GM20431 (cell line): ENCODE measurements at regions not wholly inside any gene's neighbourhood (a gene's known extent, or its start where the extent isn't known, plus 50 kb on each side); places are given as distances from the start of the nearest gene placed in this dataset.

Source experiments
- in situ Hi-C: fragments of 300-500 bp; cut with MseI, MboI; formaldehyde crosslinking; loops from one replicate; pipeline ENCODE4 v1.15.0; 2020; ENCODE audit warnings: low sequenced_read_pairs; ENCODE audit not compliant: unreplicated experiment

DNA sequence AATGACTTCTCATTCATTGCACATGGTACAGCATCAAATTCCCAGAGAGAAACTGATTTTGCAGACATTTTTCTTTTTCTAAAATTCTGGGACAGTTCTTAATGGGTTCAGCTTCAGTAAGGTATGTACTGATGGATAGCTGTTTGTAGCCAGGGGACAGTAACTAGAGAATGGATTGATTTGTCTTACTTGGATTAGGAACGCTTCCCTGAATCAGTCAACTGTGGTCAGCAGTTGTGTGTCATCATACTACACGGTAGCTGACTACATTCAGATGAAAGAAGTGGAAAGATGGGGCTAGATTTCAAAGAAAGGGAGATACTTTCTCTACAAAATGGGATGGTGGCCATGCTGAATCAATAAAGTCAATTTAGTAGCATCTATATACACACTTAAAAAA is 431.4 kb downstream of the GRB14 start:
- in situ Hi-C loops = no loop called here

GRCh38 chr2:164187121-164187520 is 434.2 kb downstream of the GRB14 start:
- in situ Hi-C loops = no loop called here

DNA sequence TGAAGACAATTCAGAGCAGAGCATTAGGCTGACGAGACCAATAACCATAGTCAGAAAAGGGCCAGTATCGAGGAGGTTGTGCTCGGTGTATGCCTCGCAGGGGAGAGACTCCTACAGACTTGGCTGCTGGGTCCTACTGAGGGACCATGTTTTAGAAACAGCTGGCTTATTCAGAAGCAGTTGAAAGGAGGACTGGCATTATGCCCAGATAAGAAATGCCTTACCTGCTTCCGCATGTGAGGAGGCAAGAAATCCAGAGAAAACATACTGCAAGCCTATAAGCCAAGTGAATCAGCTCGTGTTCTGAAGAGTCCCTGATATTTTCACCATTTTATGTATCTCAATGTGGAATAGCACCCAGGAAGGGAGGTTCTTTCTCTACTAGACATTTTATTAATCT is 434.7 kb downstream of the GRB14 start:
- in situ Hi-C loops = no loop called here

DNA sequence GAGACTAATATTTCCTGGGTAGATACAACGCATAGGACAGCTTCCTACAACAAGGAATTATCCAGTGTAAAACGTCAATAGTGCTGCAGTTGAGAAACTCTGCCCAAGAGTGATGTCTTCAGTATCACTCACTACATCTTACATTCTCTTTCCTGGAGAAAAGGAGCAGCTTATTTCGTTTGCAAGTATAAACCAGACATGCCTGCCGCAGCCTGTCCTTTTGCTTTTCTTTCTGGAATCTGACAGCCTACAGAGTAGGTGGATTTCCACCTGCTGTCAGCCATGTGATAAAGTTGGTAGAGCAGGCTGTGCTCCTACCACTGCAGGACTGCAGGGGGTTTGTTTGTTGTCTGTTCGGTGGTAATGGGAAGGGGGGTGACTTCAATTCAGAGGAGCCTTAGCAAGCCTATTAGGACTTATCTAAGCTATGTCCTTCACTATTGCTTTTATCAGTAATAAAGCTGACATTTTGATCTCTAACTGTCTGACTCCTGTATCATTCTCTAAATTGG is 439.1 kb downstream of the GRB14 start:
- in situ Hi-C loops = no loop called here

- in situ Hi-C loops = no loop called here
These were observed 442.3 kb downstream of the GRB14 start for GRCh38 chr2:164178835-164179465.

- in situ Hi-C loops = no loop called here
These were observed 428.8 kb upstream of the FIGN start for GRCh38 chr2:164164602-164165001.

GRCh38 chr2:164155558-164155957 is 419.8 kb upstream of the FIGN start:
- in situ Hi-C loops = no loop called here

DNA sequence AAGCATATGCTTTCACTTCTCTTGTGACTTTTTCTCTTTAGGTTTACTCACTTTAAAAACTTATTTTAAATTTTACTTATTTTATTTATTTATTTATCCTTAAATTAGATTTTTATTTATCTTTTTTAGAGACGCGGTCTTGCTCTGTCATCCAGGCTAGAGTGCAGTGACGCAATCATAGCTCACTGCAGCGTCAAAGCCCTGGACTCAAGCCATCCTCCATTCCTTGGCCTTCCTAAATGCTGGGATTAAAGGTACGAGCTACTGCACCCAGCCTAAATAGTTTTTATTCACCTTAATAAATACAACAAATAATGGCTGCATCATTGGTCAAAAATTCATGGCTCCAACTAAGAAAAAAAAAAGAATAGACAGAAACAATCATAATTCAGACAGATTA is 415.7 kb upstream of the FIGN start:
- in situ Hi-C loops = no loop called here

GRCh38 chr2:164150604-164151003 is 414.8 kb upstream of the FIGN start:
- in situ Hi-C loops = no loop called here

DNA sequence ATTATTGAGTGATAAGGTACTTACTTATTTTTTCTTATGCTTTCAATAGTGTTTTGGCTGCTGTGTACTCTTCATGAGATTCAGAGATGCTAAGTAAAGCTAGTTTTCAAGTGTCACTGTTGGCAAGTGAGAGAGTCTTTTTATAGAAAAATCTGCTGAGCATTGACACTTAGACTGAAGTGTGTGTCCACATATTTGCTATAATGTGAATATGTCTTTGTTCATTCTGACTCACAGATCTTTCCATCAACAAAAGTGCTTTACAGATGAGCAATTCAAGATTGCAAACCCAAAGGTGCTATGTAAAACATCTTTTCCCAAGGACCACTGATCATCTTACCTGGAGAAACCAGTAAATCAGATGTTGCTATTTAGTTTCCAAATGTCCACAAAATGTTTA is 410.6 kb upstream of the FIGN start:
- in situ Hi-C loops = no loop called here

GRCh38 chr2:164145093-164145987 is 409.5 kb upstream of the FIGN start:
- in situ Hi-C loops = no loop called here

DNA sequence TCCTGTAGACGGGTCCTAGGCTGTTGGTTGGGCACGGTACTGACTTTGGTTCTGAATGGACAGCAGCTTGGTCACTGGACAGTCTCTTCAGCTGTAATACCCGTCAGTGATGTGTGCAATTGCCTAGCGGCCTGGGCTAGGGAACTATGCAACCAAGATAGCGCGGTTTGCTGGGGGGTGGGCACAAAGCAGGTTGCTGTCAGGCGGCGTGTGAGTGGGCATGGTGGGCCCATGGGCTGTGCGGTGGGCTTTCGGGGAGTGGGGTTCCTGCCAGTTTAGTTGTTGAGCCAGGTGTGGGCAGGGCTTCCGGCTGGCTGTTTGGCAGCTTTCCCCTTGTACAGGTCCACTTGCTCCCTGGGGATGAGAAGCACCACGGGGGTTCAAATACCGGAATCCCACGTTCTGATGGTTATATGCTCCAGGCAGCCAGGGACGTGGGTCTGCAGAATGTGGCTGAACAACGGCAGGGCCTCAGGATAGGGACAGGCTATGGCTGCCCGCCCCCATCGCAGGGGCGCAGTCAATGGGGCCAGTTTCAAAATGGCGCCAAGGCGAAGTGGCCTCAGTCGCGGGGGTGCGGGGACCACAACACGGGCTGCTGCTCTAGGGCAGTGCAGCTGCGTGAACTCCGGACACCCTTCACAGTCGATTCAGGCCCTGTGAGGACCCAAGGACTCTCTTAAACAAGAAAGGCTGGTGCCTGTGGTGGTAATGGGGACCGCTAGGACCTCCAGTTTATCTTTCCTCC is 407.5 kb upstream of the FIGN start:
- in situ Hi-C loops = no loop called here

GRCh38 chr2:164142755-164143154 is 406.9 kb upstream of the FIGN start:
- in situ Hi-C loops = no loop called here

DNA sequence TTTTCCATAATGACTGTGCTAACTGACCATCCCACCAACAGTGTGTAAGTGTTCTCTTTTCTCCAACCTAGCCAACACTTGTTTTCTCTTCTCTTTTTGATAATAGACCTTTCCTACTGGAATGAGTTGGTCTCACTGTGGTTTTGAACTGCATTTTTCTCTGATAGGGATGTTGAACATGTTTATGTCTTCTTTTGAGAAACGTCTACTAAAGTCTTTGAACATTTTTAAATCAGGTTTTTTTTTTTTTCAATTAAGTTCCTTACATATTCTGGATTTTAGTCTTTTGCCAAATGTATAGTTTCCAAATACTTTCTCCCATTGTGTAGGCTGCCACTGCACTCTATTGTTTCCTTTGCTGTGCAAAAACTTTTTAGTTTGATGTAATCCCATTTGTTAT is 405.5 kb upstream of the FIGN start:
- in situ Hi-C loops = no loop called here

DNA sequence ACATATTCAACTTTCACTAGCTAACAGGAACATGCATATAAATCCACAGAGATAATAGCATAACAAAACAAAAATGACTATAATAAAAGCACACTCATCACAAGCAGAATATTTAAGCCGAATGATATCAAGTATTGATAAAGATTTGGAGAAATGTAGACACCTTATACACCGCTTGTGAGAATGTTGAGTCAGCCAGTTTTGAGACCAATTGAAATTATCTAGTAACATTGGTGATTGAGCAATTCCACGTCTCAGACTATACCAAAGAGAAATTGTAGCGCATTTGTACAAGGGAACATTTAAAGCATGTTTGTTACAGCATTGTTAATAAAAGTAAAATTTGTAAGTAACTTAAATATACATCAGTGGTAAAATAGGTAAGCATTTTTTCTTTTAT is 402.9 kb upstream of the FIGN start:
- in situ Hi-C loops = no loop called here

DNA sequence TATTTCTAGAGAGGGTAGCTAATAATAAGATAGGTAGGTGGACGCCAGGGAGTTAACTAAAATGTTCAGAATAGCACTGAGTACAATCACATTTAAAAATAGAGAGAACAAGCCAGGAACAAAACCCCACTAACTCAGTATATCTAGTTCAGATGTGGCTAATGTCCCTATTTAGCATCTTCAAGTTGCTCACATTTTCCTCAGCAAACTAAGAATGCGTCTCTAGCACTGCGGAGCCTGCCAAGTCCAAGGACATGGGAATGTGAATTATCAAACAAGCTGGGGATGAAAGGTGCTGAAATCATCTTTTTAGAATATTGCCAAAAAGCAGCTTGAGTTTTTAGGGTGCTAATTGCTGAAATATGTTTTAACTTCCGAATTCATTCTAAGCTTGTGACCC is 398.5 kb upstream of the FIGN start:
- in situ Hi-C loops = no loop called here

- in situ Hi-C loops = no loop called here
These were observed 392.2 kb upstream of the FIGN start for GRCh38 chr2:164127971-164128527.

GRCh38 chr2:164126960-164127660 is 391.3 kb upstream of the FIGN start:
- in situ Hi-C loops = no loop called here

- in situ Hi-C loops = no loop called here
These were observed 380.0 kb upstream of the FIGN start for GRCh38 chr2:164115806-164116205.

GRCh38 chr2:164114937-164115336 is 379.1 kb upstream of the FIGN start:
- in situ Hi-C loops = no loop called here
